Activated gamma-delta T cell (primary cell): ENCODE measurements at regions not wholly inside any gene's neighbourhood (a gene's known extent, or its start where the extent isn't known, plus 50 kb on each side); places are given as distances from the start of the nearest gene placed in this dataset.

ENCODE experiments used
- DNase-seq: peaks from one replicate; lab custom pipeline; 2025; lab: John Stamatoyannopoulos, UW

DNA sequence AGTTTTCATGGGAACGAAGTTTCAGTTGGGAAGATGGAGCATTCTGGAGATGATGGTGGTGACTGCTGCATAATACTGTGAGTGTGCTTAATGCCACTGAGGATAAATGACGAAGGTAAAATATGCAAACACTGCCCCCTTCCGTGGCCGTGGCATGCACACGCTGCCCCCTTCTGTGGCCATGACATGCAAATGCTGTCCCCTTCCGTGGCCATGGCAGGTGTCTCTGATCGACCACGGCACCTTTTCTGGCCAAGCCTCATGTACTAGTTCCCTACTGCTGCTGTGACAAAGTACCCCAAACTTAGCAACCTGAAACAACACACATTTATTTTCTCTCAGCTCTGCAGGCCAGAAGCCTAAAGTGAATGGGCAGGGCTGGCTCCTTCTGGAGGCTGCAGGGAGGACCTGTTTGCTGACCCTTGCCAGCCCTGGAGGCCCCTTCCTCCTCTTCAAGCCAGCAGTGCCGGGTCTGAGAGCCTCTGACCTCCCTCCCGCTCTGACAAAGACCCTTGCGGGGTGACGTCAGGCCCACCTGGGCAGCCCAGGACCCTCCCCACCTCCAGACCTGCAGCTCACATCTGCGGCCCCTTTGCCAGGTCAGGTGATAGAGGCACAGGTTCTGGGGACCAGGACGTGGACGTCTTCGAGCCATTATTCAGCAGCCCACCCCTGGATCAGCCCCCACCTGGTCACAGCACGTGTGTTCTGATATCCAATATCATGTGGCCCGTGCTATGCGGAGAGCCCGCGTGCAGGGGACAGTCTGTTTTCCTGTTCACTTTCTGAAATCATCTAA lies 82.0 kb downstream of the MICALL2 start:
- no peak for DNase-seq

- DNase-seq: no peak
These were observed 80.4 kb downstream of the MICALL2 start for GRCh38 chr7:1378610-1379601.

DNA sequence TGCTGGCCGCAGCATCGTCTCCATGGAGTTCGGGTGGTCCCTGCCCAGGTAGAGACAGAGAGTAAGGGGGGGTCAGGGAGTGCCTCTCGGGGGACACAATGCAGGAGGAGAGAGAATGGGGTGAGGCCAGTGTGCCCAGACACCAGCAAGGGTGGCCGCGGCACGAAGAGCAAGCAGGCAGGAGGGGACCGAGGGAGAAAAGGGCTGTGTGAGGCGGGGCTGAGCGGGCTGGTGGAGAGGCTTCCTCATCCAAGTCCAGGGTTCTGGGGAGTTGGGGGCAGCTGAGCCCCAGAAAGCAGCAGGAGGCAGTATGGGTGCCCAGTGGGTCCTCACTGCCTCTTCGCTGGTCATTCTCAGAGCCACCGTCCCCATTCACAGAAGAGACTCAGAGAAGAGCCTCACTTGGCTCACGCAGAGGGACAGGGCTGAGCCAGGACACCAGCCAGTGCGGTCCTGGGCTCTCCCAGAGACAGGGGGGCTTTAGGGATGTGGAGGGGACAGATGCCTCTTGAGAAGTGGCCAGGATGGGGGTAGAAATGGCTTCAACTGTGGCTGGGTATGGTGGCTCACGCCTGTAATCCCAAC lies 78.9 kb downstream of the MICALL2 start:
- no peak for DNase-seq

- no peak for DNase-seq
These were observed 78.3 kb downstream of the MICALL2 start for GRCh38 chr7:1380821-1381580.

DNA sequence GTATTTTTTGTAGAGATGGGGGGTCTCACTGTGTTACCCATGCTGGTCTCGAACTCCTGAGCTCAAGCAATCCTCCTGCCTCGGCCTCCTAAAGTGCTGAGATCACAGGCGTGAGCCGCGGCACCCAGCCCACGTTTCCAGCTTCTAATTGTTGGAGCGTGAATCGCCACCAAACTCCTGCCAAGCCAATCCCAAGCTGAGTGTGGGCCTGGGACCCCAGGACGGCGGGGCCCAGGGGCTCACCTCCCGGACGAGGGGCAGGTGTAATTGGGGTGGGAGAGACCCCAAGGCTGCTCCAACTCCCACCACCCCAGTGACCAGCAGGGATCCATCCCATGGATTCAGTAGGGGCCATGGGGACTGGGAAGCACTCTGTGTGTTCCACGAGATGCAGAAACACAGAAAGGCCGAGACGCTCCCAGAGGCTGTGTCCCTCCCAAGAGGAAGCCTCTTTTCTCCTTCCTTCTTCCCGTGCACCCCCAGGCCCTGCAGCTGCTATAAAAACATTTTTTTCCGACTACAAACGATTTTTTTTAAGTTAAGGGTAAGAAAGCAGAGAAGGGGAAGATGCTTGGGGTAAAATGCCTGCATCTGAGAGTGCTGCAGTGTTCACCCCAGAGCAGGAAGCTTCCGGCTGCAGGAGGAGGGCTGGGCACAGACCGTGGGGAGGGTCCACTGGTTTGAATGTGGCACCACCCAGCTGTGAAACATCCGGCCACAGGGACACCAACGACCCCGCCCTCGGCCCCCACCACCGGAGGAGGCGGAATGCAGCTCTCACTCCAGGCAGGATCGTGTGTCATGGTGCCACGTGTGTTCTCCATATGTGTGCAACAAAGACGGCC lies 76.5 kb downstream of the MICALL2 start:
- no peak for DNase-seq

DNA sequence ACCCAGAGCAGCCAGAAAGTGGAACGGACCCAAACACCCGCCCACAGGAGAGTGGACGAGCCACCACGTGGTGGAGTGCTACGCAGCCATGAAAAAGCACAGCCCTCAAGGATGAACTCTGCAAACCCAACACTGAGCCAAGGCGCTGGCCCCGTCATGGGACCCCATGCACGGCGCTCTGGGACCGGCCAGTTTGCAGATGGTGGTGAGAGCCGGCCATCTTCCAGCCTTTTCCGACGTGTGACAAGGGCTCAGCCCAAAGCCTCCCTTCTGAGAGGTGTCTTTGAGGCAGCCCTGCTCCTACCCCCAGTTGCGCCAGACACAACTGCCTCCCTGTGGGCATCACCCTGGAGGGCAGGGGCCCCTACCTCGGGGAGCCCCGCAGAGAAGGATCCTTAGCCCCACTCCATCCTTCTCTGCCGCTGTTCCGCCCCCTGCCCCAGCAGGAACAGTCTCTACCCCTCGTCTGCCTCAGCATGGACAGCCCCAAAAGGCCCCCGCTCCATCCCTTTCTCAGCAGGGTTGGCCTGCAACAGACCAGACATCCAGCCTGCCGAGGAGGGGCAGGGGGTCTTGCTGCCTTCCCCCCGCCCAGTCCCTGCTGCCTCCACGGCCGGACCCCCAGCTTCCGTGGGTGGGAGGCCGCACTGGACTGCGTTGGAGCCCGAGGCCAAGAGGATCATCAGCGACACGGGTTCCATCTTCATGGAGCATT lies 75.7 kb downstream of the MICALL2 start:
- no peak for DNase-seq

DNA sequence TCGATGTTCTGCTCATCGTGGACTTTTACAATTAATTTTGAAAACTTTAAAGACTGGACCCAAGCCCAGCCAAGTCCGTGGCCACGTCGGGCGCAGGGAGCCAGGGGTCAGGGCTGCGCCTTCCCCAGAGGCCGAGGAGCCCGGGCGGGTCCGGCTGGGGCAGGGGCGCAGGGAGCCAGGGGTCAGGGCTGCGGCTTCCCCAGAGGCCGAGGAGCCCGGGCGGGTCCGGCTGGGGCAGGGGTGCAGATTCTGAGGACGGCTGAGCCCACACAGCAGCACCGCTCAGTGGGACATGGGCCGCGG lies 75.2 kb downstream of the MICALL2 start:
- DNase-seq: no peak
